HCT116 (cell line): ENCODE measurements at regions not wholly inside any gene's neighbourhood (a gene's known extent, or its start where the extent isn't known, plus 50 kb on each side); places are given as distances from the start of the nearest gene placed in this dataset.

Source experiments
- ATAC-seq: fragments of 200-7000 bp; cut with Tn5 transposase; 2 replicates; pipeline ENCODE4 v1.9.1; 2020; ENCODE audit warnings: mild to moderate bottlenecking, moderate library complexity
- BruUV-seq: library from RNA; stranded (reverse); fragments of 400-500 nt; replicated peaks from 2 replicates; lab custom pipeline; 2021; lab: Mats Ljungman, UMichigan
- CTCF ChIA-PET: fragments of 300-600 bp; sonication (Branson Sonifier 250); formaldehyde crosslinking; loops from one replicate; lab custom pipeline; 2021; ENCODE audit warnings: antibody characterized with exemption; lab: Charles Lee
- POLR2A ChIA-PET: fragments of 300-600, 350-600 bp; sonication (Branson Sonifier 250); formaldehyde crosslinking; loops from one replicate; lab custom pipeline; 2021; ENCODE audit warnings: antibody characterized with exemption; lab: Charles Lee
- RAD21 ChIA-PET, 2 experiments: fragments of 300-600 bp; sonication (Branson Sonifier 250); formaldehyde crosslinking; loops; one replicate each; lab custom pipeline; 2023; ENCODE audit warnings: low total read pairs in 2 of 2; ENCODE audit not compliant: uncharacterized antibody in 2 of 2, unreplicated experiment in 2 of 2, low non-redundant PET in 1 of 2; lab: Charles Lee
- DNase-seq: peaks from one replicate; pipeline ENCODE4 v3.0.0-alpha.2; 2010; ENCODE audit warnings: low read depth, low spot score
- H2AFZ ChIP-seq: fragments of 200-600 bp; shearing (Covaris generic), sonication (generic); 2 replicates; pipeline ENCODE4 v1.6.1; 2017; ENCODE audit warnings: low read depth, mixed run types, mixed read lengths, antibody characterized with exemption, low read length; ENCODE audit not compliant: poor library complexity, severe bottlenecking
- H3K27ac ChIP-seq: 2 replicates; pipeline ENCODE4 v1.5.1; 2012; ENCODE audit warnings: low read depth, low read length
- H3K27me3 ChIP-seq: fragments of 200-600 bp; sonication (generic); 2 replicates; pipeline ENCODE4 v1.6.1; 2016; ENCODE audit warnings: mixed run types, low read length, mixed read lengths; ENCODE audit not compliant: insufficient read depth
- H3K36me3 ChIP-seq, 2 experiments: fragments of 200-500 bp in 1 of 2; fragments of 200-600 bp in 1 of 2; sonication (Bioruptor generic) in 1 of 2; sonication (generic) in 1 of 2; 2 replicates each; pipeline versions ENCODE4 v1.5.1 to v1.6.1; 2014 to 2016; ENCODE audit warnings: low read length in 2 of 2, inconsistent platforms in 1 of 2, mixed read lengths in 1 of 2, mixed run types in 1 of 2; ENCODE audit not compliant: insufficient read depth in 2 of 2, control insufficient read depth in 1 of 2
- H3K4me1 ChIP-seq, 2 experiments: fragments of 200-600 bp in 1 of 2; sonication (generic) in 1 of 2; 2 replicates each; pipeline versions ENCODE4 v1.5.1 to v1.6.1; 2012 to 2017; ENCODE audit warnings: low read length in 2 of 2, inconsistent platforms in 1 of 2, mild to moderate bottlenecking in 1 of 2, mixed read lengths in 1 of 2, mixed run types in 1 of 2, moderate library complexity in 1 of 2; ENCODE audit not compliant: insufficient read depth in 2 of 2, control insufficient read depth in 1 of 2
- H3K4me2 ChIP-seq: fragments of 200-600 bp; sonication (generic); 2 replicates; pipeline ENCODE4 v1.6.1; 2017; ENCODE audit warnings: mixed run types, low read length, mixed read lengths
- H3K4me3 ChIP-seq, 2 experiments: fragments of 200-600 bp in 1 of 2; sonication (generic) in 1 of 2; replicated peaks in 1 of 2; 2 replicates each; pipeline ENCODE4 v1.5.1; 2011 to 2016; ENCODE audit warnings: low read length in 2 of 2, control low read depth in 1 of 2, low read depth in 1 of 2, mild to moderate bottlenecking in 1 of 2, mixed read lengths in 1 of 2, mixed run types in 1 of 2
- H3K79me2 ChIP-seq: fragments of 200-600 bp; sonication (generic); 2 replicates; pipeline ENCODE4 v1.6.1; 2017; ENCODE audit warnings: mild to moderate bottlenecking, mixed run types, low read length, moderate library complexity, mixed read lengths; ENCODE audit not compliant: insufficient read depth
- H3K9ac ChIP-seq: fragments of 200-600 bp; sonication (generic); 2 replicates; pipeline ENCODE4 v1.6.1; 2016; ENCODE audit warnings: low read length, mixed read lengths
- H3K9me2 ChIP-seq: fragments of 200-600 bp; sonication (generic), shearing (Covaris generic); 2 replicates; pipeline ENCODE4 v1.6.1; 2017; ENCODE audit warnings: mixed run types, mild to moderate bottlenecking, moderate library complexity; ENCODE audit not compliant: insufficient read depth
- H3K9me3 ChIP-seq, 2 experiments: fragments of 200-500 bp in 1 of 2; fragments of 200-600 bp in 1 of 2; sonication (Bioruptor generic) in 1 of 2; sonication (generic) in 1 of 2; 2 replicates each; pipeline ENCODE4 v1.6.1; 2014 to 2017; ENCODE audit warnings: low read length in 2 of 2, mixed read lengths in 2 of 2, inconsistent platforms in 1 of 2, low read depth in 1 of 2, mild to moderate bottlenecking in 1 of 2, mixed run types in 1 of 2, moderate library complexity in 1 of 2; ENCODE audit not compliant: control insufficient read depth in 1 of 2, insufficient read depth in 1 of 2
- H4K20me1 ChIP-seq: fragments of 200-600 bp; sonication (generic), shearing (Covaris generic); 2 replicates; pipeline ENCODE4 v1.6.1; 2017; ENCODE audit warnings: mixed run types, mild to moderate bottlenecking, moderate library complexity; ENCODE audit not compliant: insufficient read depth
- ATF3 ChIP-seq: IDR thresholded peaks from 2 replicates; pipeline ENCODE4 v1.6.1; 2012
- CEBPB ChIP-seq: IDR thresholded peaks from 2 replicates; pipeline ENCODE4 v1.6.1; 2012; ENCODE audit warnings: low read depth
- EGR1 ChIP-seq: IDR thresholded peaks from 2 replicates; pipeline ENCODE4 v1.6.1; 2012; ENCODE audit warnings: low read depth
- ELF1 ChIP-seq: IDR thresholded peaks from 2 replicates; pipeline ENCODE4 v1.6.1; 2012; ENCODE audit warnings: low read depth, borderline replicate concordance
- JUND ChIP-seq: IDR thresholded peaks from 2 replicates; pipeline ENCODE4 v1.6.1; 2012
- POLR2A ChIP-seq: IDR thresholded peaks from 2 replicates; pipeline ENCODE4 v1.7.0; 2011; ENCODE audit warnings: borderline replicate concordance; ENCODE audit not compliant: insufficient read depth, insufficient read length; ENCODE audit errors: extremely low read depth
- SIN3A ChIP-seq: IDR thresholded peaks from 2 replicates; pipeline ENCODE4 v1.6.1; 2012; ENCODE audit warnings: low read depth
- SP1 ChIP-seq: IDR thresholded peaks from 2 replicates; pipeline ENCODE4 v1.6.1; 2012; ENCODE audit warnings: low read depth
- SRF ChIP-seq: IDR thresholded peaks from 2 replicates; pipeline ENCODE4 v1.6.1; 2012; ENCODE audit warnings: low read depth
- YY1 ChIP-seq: IDR thresholded peaks from 2 replicates; pipeline ENCODE4 v1.6.1; 2011; ENCODE audit warnings: low read length, low read depth, moderate library complexity, mild to moderate bottlenecking; ENCODE audit not compliant: insufficient replicate concordance; ENCODE audit errors: extremely low read depth
- ZBTB33 ChIP-seq: IDR thresholded peaks from 2 replicates; pipeline ENCODE4 v1.6.1; 2011; ENCODE audit warnings: mild to moderate bottlenecking, low read length, moderate library complexity; ENCODE audit not compliant: insufficient replicate concordance; ENCODE audit errors: extremely low read depth
- ZFX ChIP-seq: fragments of 450-650 bp; IDR thresholded peaks from 2 replicates; pipeline ENCODE4 v1.6.1; 2017
- ZNF274 ChIP-seq: fragments of 200-500 bp; sonication (Bioruptor generic); IDR thresholded peaks from 2 replicates; pipeline ENCODE4 v1.6.1; 2014; ENCODE audit warnings: mild to moderate bottlenecking, low read depth, low read length, inconsistent platforms
- intact Hi-C: fragments of 100-400 bp; cut with micrococcal nuclease; formaldehyde crosslinking; loops from 2 replicates; pipeline ENCODE4 v1.10.0; 2022
- TF ChIP-seq, protein P1 (sequence below), 3 experiments: fragments of 200-600 bp in 1 of 3; sonication (generic) in 1 of 3; IDR thresholded peaks in 2 of 3; conservative IDR thresholded peaks in 1 of 3; 2 replicates each; pipeline ENCODE4 v1.5.1; 2012 to 2017; ENCODE audit warnings: low read depth in 2 of 3, low read length in 2 of 3, antibody characterized with exemption in 1 of 3, borderline replicate concordance in 1 of 3, control low read depth in 1 of 3, mild to moderate bottlenecking in 1 of 3, mixed read lengths in 1 of 3, mixed run types in 1 of 3, moderate library complexity in 1 of 3; ENCODE audit not compliant: insufficient read depth in 1 of 3
- TF ChIP-seq, protein P2 (sequence below): IDR thresholded peaks from 2 replicates; pipeline ENCODE4 v1.6.1; 2012

DNA sequence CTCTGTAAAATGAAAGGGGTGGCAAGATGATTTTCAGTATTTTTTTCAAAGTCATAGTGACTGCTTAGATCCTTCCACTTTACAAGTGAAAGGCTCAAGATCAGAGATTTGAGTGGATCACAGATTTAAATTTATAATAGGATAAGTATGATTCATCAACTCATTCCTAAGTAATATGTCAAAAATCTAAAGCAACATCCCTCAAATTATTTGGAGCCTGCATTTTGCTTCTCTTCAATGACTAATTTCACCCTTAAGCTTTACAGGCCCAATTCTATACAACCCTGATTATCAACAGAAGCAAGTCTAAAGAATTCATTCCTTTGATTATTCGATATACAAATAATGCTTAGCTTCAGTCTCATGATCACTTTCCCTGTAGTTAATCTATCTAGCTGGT, 93.9 kb upstream of the HEY2 start:
- no peak for TF ChIP-seq ELF1
- no peak for TF ChIP-seq EGR1
- TF ChIP-seq ZNF274, result no peak
- no peak for TF ChIP-seq ZBTB33
- no peak for TF ChIP-seq ATF3
- TF ChIP-seq ZFX, result no peak
- TF ChIP-seq JUND, result no peak
- TF ChIP-seq SRF, result no peak
- TF ChIP-seq POLR2A, result no peak
- no peak for TF ChIP-seq CEBPB
- no peak for TF ChIP-seq YY1
- TF ChIP-seq, protein P1, sequence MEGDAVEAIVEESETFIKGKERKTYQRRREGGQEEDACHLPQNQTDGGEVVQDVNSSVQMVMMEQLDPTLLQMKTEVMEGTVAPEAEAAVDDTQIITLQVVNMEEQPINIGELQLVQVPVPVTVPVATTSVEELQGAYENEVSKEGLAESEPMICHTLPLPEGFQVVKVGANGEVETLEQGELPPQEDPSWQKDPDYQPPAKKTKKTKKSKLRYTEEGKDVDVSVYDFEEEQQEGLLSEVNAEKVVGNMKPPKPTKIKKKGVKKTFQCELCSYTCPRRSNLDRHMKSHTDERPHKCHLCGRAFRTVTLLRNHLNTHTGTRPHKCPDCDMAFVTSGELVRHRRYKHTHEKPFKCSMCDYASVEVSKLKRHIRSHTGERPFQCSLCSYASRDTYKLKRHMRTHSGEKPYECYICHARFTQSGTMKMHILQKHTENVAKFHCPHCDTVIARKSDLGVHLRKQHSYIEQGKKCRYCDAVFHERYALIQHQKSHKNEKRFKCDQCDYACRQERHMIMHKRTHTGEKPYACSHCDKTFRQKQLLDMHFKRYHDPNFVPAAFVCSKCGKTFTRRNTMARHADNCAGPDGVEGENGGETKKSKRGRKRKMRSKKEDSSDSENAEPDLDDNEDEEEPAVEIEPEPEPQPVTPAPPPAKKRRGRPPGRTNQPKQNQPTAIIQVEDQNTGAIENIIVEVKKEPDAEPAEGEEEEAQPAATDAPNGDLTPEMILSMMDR (IDR thresholded peaks at IDR 0.05 in 2 of 3, conservative IDR thresholded peaks at IDR 0.05 in 1 of 3; ENCODE audit: borderline replicate concordance in 1 of 3, insufficient read depth in 1 of 3, low read depth in 2 of 3, low read length in 2 of 3), result no peak
- no peak for TF ChIP-seq SP1
- TF ChIP-seq SIN3A, result no peak
- TF ChIP-seq, protein P2, sequence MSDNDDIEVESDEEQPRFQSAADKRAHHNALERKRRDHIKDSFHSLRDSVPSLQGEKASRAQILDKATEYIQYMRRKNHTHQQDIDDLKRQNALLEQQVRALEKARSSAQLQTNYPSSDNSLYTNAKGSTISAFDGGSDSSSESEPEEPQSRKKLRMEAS, result no peak
- H3K4me3 ChIP-seq, result no peak overlapping the region
- no peak overlapping the region for H3K4me2 ChIP-seq
- no peak for DNase-seq
- ATAC-seq, result no peak
- no peaks in the 10 kb centered on the region for H3K4me1 ChIP-seq
- H3K27ac ChIP-seq, result no peak overlapping the region
- no peaks in the 10 kb centered on the region for H3K9me2 ChIP-seq
- ChIA-PET POLR2A (no interaction called here), CTCF (no interaction called here), RAD21 (no interaction called here)
- H3K36me3 ChIP-seq, result no peaks in the 10 kb centered on the region
- H2AFZ ChIP-seq, result no peak overlapping the region
- no peaks in the 10 kb centered on the region for H3K79me2 ChIP-seq
- peaks cover 20% of the 10 kb centered on the region for H3K27me3 ChIP-seq
- BruUV-seq, result no TSS peak
- intact Hi-C loops, result no loop called here
- H3K9ac ChIP-seq, result no peak overlapping the region
- no peaks in the 10 kb centered on the region; the same call in 1 of the 2 replicates for H4K20me1 ChIP-seq
- H3K9me3 ChIP-seq, result no peaks in the 10 kb centered on the region
